Stimulated activated CD4-positive, alpha-beta T cell treated with anti-CD3 and anti-CD28 coated beads, Interleukin-4, amount 100 ng/mL, for 4 hours (primary cell): ENCODE measurements at regions not wholly inside any gene's neighbourhood (a gene's known extent, or its start where the extent isn't known, plus 50 kb on each side); places are given as distances from the start of the nearest gene placed in this dataset.

Source experiments
- DNase-seq, 2 experiments: peaks; one replicate each; pipeline ENCODE4 v3.0.0-alpha.2; 2020

DNA sequence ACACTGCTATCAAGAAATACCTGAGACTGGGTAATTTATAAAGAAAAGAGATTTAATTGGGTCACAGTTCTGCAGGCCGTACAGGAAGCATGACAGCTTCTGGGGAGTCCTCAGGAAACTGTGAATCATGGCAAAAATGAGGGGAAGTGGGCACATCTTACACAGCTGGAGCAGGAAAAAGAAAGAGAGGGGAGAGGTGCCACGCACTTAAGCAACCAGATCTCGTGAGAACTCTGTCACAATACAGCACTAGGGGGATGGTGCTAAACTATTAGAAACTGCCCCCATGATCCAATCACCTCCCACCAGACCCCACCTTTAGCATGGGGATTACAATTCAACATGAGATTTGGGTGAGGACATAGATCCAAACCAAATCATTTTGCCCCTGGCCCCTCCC, 105.5 kb upstream of the CPLX2 start:
- DNase-seq = peak in 1 of 2 experiments; percentile 6

- DNase-seq = no peak
These were observed 104.4 kb upstream of the CPLX2 start for GRCh38 chr5:175766963-175767362.

GRCh38 chr5:175772747-175773533, 98.4 kb upstream of the CPLX2 start:
- no peak for DNase-seq

GRCh38 chr5:175773534-175774070, 97.8 kb upstream of the CPLX2 start:
- no peak for DNase-seq

DNA sequence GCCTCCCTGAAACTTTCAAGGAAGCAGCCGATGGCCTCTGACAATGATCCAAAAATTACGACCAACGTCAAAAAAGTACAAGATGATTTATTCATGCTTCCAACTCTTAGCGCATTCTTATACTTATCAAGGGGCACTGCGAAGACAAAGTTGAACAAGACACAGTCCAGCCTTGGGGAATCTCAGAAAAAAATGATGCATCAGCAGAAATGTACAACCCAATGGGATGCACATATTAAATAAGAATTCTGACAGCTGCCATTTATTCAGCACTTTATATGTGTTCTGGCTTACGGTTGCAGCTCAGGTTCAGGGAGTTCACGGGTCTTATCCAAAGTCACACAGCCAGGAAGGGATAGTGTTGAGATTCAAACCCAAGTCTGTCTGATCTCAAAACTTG, 96.0 kb upstream of the CPLX2 start:
- no peak for DNase-seq

- no peak for DNase-seq
These were observed 92.4 kb upstream of the CPLX2 start for GRCh38 chr5:175778951-175779503.

DNA sequence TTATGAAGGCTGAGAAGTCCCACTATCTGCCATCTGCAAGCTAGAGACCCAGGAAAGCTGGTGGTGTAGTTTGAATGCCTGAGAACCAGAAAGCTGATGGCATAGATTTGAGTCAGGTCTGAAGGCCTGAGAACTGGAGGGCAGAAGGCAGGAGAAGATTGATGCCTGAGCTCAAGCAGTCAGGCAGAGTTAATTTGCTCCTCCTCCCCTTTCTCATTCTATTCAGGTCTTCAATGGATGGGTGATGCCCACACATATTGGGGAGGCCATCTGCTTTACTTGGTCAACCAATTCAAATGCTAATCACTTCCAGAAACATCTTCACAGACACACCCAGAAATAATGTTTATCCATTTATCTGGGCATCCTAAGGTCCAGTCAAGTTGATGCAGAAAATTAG, 87.6 kb upstream of the CPLX2 start:
- DNase-seq = no peak

DNA sequence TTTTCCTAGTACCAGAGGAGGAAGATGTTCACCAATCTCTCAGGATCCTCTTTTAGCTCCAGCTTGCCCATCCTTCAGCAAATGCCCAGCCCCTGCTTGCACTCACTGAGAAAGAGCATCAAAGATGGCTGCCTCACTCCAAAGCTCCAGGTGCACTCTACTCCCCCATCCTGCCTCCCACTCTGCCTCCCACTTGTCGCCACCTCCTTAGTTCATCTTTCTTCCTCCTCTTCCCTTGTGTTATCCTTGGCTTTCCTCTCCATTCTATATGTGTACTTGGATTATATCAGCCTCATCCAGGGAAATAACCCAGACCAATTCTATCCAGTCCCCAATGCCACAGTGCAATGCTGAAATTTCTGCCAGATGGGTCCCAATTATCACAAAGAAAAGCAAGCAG, 87.1 kb upstream of the CPLX2 start:
- DNase-seq = no peak

- DNase-seq = no peak
These were observed 85.7 kb upstream of the CPLX2 start for GRCh38 chr5:175785681-175786080.

GRCh38 chr5:175788155-175788787, 83.1 kb upstream of the CPLX2 start:
- no peak for DNase-seq

GRCh38 chr5:175789670-175790069, 81.7 kb upstream of the CPLX2 start:
- DNase-seq = no peak

DNA sequence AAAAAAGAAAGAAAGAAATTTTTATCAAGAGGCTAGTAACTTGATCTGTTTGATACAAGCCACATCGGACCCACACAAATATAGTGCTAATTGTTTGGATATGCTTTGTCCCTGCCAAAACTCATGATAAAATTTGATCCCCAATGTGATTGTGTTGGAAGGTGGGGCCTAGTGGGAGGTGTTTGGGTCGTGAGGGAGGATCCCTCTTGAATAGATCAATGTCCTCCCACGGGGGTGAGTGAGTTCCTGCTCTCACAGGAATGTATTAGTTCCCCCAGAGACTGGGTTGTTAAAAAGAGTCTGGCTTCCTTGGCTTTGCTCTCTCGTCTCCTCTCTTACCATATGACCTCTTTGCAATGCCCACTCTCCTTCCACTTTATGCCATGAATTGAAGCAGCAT, 80.6 kb upstream of the CPLX2 start:
- no peak for DNase-seq

DNA sequence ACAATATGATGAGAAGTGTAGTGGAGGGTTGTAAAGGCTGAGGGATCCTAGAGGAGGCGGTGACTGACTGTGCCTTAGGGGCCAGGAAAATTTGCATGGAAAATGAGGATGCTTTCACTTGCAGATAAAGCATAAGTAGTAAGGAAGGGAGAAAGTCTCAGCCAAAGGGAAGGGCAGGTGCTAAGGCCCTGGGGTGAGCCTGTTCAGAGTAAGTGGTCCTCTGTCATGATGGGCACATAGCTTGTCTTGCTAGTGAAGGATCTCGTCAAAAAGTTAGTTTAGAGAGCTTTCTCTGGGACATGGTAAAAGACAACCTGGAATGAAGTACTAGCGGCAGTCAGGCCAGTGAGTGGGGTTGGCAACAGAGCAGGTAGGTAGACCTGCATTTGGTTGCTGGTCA, 75.4 kb upstream of the CPLX2 start:
- no peak for DNase-seq

DNA sequence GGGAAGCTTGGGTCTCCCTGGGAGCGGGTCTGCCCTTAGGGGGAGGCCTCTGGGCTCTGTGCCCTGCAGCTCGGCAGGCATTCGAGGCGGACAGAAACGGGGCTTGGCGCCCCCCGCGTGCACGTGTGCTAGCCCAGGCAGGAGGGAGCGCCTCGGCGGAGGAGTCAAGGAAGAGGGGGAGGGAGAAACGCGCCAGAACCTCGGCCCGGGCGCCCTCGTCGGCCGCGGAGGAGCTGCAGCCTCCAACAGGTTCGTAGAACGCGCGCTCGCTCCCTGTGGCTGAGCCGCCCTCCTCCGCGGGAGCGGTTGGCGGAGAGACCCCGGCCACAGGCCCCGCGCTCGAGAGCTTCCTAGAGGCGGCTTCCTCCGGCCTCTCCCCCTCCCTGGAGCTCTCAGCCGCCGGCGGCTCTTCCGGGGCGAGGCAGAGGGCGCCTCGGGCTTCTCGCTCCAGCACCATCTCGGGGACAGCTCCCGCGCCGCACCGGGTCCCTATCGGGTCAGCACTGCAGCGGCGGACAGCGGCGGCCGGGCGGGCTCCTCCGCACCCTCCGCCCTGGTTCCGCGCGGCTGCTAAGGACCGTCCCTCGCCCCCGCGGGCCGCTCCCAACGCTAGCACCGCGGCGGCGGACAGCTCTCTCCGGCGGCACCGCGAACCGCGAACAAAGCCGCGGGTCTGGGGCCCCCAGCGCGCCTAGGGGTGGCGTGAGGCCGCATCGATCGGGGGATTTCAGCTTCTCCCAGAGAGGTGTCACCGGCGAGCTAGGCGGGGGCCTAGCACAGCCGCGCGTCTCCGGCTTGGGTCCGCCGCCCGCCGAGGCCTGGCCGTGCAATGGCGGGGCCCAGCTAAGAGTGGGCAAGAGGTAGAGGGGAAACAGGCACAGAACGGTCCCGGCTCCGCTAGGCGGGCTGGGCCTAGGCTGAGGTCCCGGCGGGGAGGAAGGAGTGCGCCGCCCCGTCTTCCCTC, 74.6 kb upstream of the CPLX2 start:
- DNase-seq = peak; percentile 57 to 74

DNA sequence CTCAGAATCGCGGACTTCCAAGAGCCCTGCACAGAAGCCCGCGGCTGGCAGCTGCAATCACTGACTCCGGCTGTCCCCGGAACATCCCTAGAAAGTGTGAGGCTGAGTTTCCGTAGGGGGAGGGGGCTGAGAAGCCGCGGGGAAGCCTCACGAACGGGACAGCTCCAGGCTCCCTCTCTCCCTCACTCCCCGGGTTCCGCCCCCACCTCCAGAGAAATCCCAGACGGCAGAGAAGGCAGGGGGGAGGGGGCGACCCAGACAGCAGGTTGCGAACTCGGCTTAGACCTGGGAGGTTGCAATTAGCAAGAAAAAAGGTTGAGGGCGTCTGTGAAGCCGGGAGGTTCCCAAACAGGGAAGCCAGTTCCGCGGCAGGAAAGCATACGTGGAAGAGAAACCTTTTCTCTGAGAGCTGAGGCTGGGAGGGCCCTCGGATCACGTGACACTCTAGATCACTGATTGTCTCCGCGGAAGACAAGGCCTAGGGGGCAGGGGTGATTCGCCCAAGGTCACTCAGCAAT, 73.8 kb upstream of the CPLX2 start:
- DNase-seq = no peak

- DNase-seq = no peak
These were observed 72.8 kb upstream of the CPLX2 start for GRCh38 chr5:175798626-175799025.

DNA sequence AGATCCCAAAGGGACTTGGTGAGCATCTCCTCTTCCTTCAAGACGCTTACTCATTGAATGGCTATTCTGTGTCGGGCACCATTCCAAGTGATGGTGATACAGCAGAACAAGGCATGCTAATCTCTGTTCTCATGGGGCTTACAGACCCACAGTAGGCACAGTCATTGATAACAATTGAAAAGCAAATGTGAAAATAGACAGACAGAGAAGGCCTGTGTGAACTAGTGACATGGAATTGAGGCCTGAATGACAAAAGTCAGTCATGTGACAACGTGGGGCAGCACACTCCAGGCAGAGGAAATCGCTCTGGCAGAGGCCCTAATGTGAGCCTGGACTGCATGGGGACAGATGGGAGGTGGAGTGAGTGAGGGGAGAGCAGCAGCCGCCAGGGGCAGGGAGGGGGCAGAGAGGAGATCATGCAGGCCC, 70.7 kb upstream of the CPLX2 start:
- no peak for DNase-seq

- no peak for DNase-seq
These were observed 69.0 kb upstream of the CPLX2 start for GRCh38 chr5:175802361-175802760.

GRCh38 chr5:175803254-175803653, 68.1 kb upstream of the CPLX2 start:
- no peak for DNase-seq

GRCh38 chr5:175803736-175804454, 67.5 kb upstream of the CPLX2 start:
- DNase-seq = no peak

GRCh38 chr5:175805256-175806011, 65.9 kb upstream of the CPLX2 start:
- no peak for DNase-seq
